NCI-H2196 treated with DMSO at 0.1 percent for 48 hours (cell line): ENCODE measurements at regions not wholly inside any gene's neighbourhood (a gene's known extent, or its start where the extent isn't known, plus 50 kb on each side); places are given as distances from the start of the nearest gene placed in this dataset.
A peak's percentile ranks its signal among the peaks of the same experiment; 100 is the strongest.

Experiments used
- DNase-seq: peaks from one replicate; lab custom pipeline; 2025; ENCODE audit not compliant: unreplicated experiment; lab: John Stamatoyannopoulos, UW

DNA sequence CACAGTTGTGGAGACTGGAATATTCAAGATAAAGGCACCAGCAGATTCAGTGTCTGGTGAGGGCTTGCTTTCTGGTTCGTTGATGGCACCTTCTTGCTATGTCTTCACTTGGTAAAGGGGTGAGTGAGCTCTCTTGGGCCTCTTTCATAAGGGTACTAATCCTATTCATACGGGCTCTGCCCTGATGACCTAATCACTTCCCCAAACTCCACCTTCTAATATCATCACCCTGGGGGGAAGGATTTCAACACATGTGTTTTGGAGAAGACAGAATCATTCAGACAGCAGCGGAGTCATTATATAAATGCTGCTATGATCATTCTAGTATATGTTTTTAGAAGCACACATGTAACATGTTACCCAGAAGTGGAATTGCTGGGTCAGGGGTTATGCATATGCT is 295.3 kb upstream of the CTSO start:
- no peak for DNase-seq

DNA sequence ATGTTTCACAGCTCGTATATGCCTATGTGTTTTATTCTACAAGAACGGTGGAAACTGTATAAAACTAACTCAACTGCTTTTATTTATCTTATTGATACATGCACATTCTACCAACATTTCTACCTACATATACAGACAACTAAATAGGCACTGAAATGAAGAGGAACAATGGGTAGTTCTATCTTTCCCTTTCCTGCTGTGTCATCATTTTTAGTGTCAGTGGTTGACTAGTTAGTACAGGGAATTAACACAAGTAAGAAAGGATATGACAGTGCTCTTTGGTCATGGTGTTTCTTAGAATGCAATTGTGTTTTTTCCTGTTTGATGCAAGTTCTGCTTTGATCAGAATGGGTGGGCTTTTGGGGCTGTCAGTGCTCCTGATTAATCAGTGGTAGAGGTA is 293.8 kb upstream of the CTSO start:
- no peak for DNase-seq

DNA sequence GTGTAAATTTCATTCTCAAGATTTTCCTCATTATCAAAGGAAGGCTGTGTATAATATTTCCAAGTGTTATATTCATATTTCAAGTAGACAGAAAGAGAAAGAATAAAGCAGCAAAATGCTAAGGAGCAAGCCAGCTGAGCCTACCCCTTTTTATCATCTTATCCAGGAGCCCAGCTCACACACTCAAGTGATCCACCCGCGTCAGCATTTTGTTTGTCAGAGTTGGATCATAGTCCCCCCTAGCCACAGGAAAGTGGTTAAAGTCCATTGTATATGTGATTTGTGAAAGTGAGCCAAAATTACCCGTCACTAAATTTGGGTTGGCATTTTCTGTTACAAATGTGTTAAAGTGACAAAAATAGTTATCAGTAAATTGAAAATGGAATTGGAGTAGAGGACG is 289.3 kb upstream of the CTSO start:
- no peak for DNase-seq

DNA sequence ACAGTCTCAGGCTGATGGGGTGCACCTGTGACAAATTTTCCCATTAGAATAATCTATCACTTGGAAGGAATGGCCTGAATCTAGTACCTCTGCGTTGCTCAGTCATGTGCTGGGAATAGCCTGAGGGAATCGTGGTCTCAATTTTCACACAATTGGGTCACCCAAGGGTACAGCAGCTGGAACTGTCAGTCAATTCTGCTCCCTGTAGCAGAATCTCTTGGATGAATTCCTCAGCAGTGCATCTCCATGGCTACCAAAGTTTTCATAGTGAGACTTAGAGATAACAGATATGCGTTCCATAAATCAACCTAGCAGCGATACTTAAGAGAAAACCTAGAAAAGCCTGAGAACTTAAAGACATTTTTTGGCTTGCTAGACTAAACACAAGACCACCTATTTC is 288.7 kb upstream of the CTSO start:
- DNase-seq = no peak

DNA sequence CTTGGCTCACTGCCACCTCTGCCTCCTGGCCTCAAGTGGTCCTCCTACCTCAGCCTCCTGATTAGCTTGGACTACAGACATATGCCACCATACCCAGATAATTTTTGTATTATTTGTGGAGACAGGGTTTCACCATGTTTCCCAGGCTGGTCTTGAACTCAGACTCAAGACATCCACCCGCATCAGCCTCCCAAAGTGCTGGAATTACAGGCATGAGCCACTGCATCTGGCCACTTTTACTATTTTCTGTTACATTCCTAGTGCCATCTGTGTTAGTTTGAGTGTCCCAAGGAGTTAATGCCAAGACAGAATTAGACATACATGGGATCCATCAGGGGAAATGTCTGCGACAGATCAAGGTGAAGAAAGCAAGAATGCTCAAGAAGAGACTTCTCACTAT is 288.2 kb upstream of the CTSO start:
- DNase-seq = no peak

DNA sequence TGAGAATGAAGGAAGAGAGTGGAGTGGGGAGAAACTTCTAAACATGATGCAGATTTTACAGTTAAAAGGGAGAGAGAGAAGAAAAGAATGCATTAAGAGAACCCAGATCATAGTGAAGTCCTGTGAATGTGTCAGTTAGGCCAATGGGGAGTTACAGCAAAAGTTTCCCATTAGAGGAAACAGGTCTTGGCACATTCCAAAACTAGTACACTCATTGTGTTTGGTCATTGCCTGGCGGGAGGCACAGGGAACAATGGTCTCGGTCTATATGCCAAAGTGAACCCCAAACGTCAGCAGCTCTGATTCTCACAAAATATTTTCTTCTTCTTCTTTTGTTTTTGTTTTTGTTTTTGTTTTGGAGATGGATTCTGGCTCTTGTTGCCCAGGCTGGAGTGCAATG is 284.5 kb upstream of the CTSO start:
- DNase-seq = no peak

DNA sequence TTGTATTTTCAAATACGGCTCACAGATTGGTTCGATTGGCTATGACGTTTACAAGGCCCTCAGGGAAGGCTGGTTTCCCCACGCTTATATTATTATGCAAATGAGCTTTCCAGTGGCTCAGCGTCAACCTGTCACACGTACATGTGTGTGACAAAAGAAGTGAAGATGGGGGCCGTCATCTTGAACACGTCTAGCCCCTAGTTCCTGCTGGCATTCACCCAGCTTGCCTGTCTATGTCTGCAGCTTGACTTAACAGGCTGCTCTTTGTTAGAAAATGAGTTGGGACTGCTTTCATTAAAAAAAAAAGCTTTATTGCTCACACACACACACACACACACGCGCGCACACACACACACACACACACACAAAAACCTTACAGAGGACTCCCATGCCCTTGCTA is 283.6 kb upstream of the CTSO start:
- DNase-seq = no peak

DNA sequence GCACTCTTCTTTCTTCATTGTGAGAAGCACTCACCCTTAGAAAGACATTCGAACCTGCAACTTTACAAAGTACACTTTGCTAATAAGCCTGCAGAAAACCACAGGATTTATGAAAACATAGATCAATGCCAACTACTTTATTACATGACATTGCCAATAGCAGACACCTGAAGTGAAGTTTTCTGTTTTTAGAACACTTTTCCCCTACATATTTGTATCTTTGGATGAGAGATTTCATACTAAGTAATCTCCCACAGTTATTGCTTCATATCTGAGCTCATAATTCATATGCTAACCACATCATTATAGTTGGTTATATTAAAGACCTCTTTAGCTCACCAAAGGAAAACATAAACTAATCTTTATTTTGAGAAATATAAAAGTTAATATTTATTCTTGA is 276.5 kb upstream of the CTSO start:
- no peak for DNase-seq

DNA sequence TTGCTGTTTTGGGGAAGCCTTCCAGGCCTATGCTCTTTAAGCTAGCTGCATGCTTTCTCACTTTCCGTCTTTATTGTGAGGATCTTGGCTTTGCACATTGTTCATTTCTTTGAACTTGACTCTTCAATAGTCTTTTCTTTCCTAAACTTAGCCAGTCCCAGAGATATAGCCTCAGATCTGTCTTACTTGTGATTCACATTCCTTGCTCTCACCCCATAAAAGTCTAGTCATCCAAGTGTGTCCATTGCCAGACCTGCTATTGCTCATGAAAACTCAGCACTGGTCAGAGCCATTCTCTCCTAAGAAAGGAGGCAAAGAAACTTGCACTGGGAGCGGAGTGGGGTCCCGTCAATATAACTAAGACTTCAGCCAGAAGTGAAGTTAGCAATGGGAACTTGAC is 275.0 kb upstream of the CTSO start:
- DNase-seq = no peak

DNA sequence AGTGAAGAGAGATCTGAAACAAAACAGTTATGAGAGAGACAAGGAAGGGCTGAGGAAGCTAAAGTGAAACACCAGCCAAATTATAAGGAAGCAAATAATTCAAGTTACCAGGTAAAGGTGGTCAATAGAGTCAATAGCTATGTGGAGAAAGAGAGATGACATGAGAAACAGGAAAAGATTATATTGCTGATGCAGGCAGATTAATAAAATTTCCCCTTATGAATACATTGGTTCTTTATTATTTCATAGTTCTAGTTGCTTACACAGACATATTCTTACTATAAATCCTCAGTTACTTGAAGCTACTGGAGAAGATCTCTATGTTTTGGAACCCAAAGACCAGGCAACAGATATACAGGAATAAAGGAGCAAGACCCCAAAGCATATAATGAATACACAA is 273.7 kb upstream of the CTSO start:
- DNase-seq = no peak

DNA sequence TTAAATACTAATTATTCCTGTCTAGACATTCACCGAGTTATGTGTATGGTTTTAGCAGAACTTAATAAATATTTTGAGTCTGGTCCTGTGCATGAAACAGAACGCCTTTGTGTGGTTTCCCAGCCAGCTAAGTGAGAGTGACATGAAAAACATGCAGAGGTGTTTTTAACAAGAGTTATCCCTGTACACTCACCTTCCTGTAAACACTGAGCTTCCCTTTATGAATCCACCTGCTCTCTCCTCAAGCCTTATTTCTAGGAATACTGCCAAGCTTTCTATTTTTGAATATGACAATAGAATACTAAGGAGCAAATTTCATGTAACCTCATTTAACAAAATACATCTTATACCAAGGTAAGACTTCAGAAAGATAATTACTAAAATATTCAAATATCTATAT is 270.3 kb upstream of the CTSO start:
- DNase-seq = no peak

DNA sequence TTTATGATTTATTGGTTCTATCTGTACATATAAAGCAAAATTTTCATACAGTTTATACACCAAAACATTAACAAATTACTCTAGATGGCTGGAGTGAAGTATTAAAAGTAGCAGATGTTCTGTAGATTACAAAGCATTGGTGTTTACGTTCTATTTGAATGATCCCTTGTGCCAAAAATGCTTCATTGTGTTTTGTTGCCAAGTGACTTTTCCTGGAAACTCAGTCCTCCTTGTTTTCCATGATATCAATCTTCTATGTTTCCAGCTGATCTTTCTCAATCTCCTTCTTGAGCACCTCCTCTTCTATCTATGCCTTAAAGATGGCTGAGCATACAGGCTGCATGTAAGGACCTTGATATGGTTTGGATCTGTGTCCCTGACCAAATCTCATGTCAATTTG is 263.6 kb upstream of the CTSO start:
- DNase-seq = no peak

DNA sequence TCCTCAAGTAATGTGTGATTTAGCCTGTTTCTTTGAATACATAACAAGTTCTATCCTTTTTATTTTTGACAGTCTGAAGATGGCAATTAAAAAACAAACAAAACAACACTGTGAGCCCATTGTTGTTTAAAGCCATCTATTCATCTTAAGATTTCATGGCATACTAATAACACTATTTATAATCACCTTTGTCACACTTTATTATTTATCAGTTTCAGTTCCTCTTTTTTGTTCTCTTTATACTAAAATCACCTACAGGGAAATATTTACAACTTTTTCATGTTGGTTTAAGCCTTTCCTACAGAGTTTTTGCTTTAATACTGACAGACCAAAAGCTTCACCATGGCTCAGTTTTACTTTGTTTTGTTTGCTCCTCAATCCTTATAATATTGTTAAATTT is 247.4 kb upstream of the CTSO start:
- DNase-seq = no peak

DNA sequence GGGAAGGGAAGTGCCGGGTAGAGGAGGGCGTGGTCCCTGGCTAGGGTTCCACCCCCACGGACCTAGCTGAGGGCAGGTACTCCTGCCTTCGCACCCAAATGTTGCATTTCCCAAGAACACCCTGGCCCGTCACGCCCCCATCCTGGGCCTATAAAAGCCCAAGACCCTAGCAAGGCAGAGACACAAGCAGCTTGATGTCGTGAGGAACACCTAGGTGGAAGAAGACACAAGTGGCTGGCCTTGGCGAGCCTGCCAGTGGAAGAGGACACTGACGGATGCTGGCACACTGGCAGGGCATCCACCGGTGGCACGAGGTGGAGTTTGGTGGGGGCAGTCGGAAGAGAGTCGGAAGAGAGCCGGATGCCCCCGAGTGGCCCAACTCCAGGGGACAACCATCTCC is 244.8 kb upstream of the CTSO start:
- no peak for DNase-seq

DNA sequence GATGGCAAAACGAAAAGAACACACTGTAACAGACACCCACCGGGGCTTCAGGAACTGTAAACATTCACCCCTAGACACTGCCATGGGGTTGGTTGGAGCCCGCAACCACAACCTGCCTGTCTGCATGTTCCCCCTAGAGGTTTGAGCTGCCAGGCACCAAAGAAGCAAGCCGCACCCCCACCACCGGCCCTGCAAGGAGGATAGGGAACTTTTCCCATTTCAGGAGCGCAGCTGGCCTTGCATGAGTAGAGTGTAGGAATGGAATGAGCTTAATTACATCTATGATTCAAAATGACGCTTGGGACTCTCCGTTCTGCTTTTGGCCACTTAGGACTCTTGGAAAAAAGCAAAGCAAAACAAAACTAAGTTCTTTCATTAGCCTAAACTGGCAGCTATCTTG is 243.6 kb upstream of the CTSO start:
- DNase-seq = no peak

DNA sequence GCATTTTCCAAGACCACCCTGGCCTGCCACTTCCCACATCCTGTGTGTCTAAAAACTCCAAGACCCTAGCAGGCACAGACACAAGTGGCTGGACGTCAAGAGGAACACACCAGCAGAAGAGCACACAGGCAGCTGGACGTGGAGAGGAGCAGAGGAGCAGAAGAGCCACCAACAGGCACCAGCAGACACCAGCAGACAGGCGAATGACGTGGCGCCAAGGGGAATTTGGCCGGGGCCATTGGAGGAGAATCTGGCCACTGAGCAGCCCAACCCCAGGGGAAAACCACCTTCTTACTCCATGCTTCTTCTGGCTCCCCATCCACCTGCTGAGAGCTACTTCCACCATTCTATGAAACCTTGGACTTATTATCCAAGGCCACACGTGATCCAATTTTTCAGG is 243.1 kb upstream of the CTSO start:
- DNase-seq = no peak

DNA sequence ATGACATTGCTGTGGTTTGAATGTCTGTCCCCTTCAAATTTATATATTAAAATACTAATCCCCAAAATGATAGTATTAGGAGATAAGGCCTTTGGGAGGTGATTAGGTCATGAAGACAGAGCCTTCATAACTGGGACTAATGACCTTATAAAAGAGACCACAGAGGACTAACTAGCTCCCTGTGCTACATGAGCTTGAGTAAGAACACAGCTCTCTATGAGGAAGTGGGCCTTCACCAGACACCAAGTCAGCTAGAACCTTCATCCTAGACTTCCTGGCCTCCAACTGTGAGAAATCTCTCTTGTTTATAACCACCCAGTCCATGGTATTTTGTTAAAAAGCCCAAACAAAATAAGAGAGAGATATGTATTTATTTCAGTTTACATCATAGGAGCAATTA is 242.2 kb upstream of the CTSO start:
- no peak for DNase-seq

DNA sequence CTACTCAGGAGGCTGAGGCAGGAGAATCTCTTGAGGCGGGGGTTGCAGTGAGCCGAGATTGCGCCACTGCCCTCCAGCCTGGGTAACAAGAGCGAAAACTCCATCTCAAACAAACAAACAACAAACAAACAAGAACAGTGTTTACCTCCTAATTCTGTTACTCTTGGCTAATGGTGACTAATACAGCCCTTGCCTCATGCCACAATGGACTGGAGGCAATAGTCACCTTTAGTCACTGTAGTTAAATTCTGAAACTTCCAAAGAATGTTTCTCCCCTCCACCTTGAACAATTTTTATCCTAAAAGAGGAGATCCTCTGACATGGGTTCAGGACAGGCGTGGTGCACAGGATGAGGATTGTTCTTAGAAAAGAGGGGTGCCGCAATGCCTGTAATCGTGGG is 241.2 kb upstream of the CTSO start:
- DNase-seq = no peak

DNA sequence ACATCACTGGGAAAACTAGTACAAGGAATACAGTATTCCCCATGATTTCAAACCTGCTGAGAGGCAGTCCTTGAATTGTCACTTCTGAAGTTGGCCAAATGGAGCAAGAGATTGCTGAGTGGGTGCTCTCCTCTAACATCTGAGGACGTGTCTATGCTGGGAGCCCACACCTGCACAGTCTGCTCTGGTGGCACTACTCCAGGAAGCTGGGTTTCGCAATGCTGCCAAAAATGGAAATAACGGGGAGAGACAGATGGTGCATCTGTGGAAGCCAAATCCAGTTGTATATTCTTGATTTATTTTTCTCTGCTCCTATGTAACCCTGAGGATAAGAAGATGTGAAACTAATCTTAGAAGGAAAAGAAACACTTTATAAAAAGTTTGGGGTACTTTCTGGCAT is 240.1 kb upstream of the CTSO start:
- peak; percentile 2 for DNase-seq

DNA sequence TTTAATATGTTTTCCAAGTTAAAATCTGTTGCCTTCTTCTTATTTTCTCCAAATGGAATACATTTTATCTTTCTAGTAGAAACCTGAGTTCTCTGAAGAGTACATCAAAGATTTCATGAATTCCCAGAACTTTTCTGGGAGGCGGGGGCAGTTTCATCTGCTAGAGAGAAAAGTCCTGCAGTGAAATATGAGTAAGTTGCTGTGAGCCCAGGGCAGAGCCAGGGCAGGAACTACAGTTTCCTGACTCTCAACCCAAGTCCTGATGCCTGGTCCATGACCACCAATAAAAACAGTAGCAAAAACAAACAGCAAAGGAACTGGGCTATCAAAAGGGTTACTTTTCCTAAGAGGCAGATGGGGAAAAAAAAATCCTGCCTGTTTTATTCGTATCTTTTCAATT is 239.4 kb upstream of the CTSO start:
- DNase-seq = no peak

DNA sequence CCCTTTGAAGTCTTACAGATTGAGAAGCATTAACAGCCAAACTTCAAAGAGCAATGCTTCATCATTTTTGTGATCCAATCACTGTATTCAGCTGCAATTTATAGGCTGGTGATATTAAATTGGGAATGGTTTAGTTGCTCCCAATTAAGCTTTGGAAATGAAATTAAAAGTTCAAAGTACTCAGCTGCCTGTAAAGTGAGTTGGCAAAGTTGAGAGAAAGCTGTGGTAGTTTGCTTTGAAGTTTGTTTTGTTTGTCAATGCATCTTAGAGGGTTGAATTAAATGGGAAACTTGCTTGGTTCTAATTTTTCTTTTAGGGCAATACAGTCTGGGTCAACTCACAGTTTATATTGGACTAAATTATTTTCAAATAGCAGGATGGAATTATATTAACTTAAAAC is 238.4 kb upstream of the CTSO start:
- no peak for DNase-seq

DNA sequence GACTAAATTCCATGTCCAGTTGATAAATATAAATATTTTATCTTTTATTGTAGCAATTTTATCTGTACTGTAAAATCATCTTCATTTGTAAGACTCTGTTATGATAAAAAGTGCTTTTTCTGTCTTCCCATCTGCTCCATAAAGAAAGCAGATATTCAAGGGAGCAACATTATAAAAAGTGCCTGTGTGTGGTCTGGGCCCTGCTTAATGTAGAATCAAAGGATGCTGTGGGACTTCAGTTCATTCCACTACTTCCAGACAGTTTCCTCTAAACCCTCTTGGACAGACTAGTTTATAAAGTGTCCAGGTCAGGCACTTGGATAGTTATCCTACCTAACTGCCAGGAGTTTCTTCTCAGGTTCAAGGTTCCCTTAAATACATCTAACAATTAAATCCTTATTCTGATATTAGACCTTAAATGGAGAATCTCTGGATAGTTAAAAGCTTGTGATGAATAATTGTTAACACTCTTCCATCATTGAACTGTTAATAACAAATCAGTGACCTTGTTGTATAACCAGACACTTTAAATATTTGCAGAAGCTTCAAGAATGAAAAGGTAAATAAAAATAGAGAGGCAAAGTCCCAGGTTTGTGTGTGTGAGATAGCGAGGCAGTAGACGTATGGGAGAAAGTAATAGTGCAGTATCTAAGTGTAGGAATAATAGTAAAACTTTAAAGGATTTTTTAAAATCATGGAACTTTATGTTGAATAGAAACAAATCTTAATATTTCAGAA is 237.5 kb upstream of the CTSO start:
- DNase-seq = no peak

DNA sequence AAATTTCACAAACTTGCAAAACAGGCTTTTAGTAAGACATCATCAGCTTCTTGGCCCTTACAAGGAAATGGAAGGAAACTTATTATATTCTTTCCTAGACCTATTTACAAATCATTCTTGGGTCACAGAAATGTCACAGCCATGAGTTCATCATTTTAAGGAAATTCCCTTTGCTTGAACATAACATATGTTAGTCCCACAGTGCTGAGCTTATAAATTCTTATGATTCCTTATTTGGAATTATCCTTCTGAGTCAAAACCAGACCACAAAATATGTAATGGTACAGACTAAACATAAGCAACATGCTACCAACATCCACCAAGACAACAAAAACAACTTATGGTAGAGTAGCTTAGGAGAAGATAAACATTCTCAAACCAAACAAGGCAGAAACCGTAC is 236.9 kb upstream of the CTSO start:
- DNase-seq = no peak

DNA sequence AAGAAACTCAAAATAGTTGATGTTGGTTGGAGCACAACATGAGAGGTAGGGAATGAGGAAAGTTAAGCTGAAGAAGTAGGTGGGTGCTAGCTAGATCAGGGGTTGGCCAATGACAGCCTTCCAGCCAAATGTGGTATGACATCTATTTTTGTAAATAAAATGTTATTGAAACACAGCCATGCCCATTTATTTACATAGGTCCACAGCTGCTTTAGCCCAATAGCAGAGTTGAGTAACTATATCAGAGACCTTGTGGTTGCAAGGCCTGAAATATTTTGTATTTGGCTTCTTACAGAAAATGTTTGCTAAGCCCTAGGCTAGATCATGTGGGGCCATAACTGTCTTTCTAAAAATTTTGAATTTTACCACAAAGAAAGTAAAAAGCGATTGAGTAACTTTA is 234.9 kb upstream of the CTSO start:
- no peak for DNase-seq
